Ramos (cell line): ENCODE measurements at regions not wholly inside any gene's neighbourhood (a gene's known extent, or its start where the extent isn't known, plus 50 kb on each side); places are given as distances from the start of the nearest gene placed in this dataset.
"Not testable (repeated sequence)": the region's sequence is repeated elsewhere in the genome, so short reads cannot be mapped to it uniquely, and the experiment has no call there.

ENCODE experiments used
- in situ Hi-C: fragments of 300-500 bp; cut with MboI; formaldehyde crosslinking; loops from one replicate; pipeline ENCODE4 v1.14.3; 2022; ENCODE audit warnings: low sequenced_read_pairs; ENCODE audit not compliant: unreplicated experiment

GRCh38 chr17:70493277-70493874 lies 324.0 kb downstream of the KCNJ2 start:
- in situ Hi-C loops: no loop called here

DNA sequence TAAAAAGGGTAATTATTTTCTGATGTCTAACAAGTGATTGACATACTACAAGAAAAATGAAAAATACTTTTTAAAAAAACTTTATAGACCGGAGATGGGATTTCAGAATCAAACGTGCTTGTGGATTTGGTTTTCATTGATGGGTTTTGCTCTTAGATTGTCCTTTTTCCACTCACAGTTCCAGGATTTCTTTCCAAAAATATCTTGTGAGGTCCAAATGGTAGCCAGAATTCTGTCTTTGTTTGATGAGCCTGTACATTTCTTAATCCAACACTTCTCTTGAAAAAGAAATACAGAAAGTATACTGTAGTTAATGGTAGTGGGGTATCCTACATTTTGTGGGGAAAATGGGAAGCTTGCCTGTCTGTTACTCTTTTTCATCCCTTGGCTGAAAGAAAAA lies 329.3 kb downstream of the KCNJ2 start:
- in situ Hi-C loops: no loop called here

- in situ Hi-C loops: no loop called here
Measured at GRCh38 chr17:70499067-70499786, 329.9 kb downstream of the KCNJ2 start.

DNA sequence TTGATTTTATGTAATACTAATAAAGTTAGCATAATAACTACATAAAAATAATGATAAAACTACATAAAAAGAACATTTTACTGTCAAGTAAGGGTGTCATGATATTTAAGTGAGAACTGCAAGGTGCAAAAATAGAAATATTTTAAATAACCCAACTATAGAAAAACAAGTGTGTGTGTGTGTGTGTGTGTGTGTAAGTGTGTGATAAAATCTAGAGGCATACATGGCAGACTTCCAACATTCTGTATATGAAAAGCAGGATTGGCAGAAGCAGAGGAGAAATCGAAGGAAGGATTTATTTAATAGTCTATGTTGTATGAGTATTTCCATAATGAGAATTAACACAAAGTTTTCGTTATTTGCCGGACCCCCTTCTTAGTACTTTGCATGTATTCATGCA lies 334.1 kb downstream of the KCNJ2 start:
- in situ Hi-C loops: no loop called here

GRCh38 chr17:70510288-70510687 lies 341.0 kb downstream of the KCNJ2 start:
- in situ Hi-C loops: no loop called here

DNA sequence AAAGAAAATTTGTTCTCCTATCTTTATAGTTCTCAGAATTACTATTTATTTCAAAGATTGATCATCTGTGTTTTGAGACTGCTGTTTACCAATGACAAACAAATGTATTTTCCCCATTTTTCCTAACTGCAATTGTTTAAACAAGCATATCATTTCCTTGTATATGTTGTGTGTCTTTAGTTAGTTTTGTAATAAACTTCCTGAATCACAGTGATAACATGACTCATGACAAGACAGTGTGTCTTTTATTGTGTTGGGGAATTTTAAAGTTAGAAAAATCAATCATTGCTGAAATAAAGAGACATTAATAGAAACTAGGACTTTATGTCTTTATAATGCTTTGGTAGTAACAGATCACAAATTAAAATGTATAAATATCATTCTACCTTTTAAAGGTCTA lies 348.5 kb downstream of the KCNJ2 start:
- in situ Hi-C loops: no loop called here

DNA sequence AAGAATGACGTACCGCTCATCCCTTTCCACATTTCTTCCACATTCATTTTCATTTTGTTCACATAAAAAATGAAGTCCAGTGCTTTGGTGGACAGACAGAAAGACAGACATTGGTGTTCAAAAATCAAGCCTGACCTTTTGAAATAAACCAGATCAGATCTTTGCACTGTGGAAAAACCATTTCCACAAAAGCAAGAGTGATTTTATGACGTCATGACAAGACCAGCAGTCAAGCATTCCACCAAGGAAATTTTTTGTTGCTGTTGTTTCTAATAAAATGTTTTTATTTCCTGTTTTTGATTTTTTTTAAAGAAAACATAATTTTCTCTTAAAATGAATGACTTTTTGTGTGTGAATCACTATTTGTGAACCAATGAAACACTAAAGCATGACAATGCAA lies 350.0 kb downstream of the KCNJ2 start:
- in situ Hi-C loops: no loop called here

GRCh38 chr17:70520447-70520846 lies 351.1 kb downstream of the KCNJ2 start:
- in situ Hi-C loops: no loop called here

DNA sequence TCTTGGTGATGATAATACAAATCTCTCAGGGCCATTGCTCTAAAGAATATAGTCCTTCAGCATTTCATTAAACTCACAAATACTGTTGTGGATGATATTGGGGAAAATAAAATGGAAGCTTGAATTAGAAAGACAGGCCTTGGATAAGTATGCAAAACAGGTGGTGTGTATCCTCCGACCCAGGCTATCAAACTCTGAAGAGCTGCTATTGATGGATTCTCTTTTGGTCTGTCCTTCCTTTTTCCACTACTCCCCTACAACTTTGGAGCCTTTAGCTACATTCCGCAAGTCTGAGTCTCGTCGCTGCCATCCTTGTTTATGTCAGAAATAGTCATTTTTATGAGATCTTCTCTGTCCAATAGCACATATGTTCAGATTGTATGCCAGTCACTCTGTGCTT lies 351.6 kb downstream of the KCNJ2 start:
- in situ Hi-C loops: no loop called here

DNA sequence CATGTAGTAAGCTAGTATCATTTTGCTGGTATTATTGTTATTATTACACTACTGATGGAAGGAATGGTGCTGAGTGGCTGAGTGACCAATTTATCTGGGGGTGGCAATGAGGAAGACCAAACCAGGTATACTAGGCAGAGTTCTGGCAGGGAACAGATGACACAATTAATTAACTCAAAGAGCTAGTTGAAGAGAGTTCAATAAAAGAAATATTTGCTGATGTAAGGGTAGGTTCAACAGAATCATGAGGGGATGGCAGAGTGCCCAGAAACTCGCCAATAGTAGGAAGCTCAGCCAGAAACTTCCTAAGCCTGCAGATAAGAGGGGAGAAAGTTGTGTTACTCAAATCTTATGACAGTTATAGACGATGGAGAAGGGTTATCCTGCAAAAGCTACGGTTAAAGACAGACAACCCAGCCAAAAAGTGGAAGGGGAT lies 352.5 kb downstream of the KCNJ2 start:
- in situ Hi-C loops: no loop called here

DNA sequence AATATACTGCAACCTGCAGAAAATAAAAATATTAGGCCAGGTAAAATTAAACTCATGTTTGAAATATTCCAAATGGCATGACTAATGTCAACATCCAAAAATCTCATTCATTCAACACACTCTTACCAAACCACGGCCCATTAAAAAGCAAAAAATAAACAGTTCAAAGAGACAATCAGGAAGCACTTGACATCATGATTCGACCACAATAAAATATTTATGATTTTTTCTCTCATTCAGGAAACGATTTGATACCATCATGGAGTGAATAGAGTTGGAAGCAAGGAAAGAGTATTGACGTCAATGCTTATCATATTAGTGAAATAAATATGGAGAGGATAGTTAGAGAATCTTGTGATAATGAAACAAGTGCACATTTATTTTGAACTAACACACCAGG lies 354.1 kb downstream of the KCNJ2 start:
- in situ Hi-C loops: no loop called here

DNA sequence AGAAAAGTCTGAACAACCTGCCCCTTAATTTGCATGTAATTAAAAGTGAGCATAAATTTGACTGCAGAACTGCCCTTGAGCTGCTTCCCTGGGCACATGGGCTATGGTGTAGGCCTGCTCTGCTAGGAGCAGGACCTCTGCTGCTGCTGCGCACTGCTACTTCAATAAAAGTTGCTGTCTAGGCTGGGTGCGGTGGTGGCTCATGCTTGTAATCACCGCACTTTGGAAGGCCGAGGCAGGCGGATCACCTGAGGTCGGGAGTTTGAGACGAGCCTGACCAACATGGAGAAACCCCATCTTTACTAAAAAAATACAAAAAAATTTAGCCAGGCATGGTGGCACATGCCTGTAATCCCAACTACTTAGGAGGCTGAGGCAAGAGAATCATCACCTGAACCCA lies 355.7 kb downstream of the KCNJ2 start:
- in situ Hi-C loops: not testable (repeated sequence)

- in situ Hi-C loops: no loop called here
Measured at GRCh38 chr17:70525961-70526360, 356.6 kb downstream of the KCNJ2 start.

GRCh38 chr17:70527364-70527888 lies 358.1 kb downstream of the KCNJ2 start:
- in situ Hi-C loops: no loop called here

- in situ Hi-C loops: no loop called here
Measured at GRCh38 chr17:70533427-70533826, 364.1 kb downstream of the KCNJ2 start.

GRCh38 chr17:70535986-70536385 lies 366.7 kb downstream of the KCNJ2 start:
- in situ Hi-C loops: no loop called here

- in situ Hi-C loops: no loop called here
Measured at GRCh38 chr17:70539132-70539924, 370.0 kb downstream of the KCNJ2 start.

DNA sequence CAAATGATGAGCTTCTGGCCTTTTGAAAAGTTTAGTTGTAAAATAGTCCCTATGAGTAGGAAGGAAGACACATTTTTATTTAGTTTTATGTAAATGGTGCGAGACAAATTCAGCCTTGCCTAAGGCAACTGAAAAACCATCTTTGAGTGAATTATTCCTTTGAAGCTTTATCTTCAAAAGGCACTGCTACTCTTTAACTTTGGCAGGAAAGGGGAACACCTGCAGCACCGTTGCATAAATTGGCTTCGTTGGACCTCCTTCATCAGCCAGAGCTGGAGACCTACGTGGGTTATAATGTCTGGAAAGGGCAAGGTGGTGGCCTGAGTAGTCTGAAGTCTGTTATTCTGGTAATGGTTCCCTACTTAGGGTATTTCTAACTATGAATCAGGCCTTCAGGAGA lies 373.5 kb downstream of the KCNJ2 start:
- in situ Hi-C loops: no loop called here

DNA sequence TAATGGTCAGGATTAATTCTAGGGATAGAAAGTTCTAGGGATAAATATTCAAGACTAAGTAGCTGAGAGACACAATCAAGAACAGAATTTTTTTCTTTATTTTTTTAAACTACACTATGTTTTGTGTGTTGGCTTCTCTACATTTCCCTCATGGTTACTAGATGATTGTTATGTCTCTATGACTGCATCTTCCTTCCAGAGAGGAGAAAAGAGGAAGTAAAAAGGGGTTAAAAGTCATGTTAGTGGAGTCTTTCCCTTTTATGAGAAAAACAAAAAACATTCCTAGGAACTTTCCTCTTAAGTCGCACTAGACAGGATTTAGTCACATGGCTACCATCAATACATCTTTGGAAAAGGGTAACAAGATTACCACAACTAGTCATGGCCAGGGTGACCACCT lies 375.0 kb downstream of the KCNJ2 start:
- in situ Hi-C loops: no loop called here

DNA sequence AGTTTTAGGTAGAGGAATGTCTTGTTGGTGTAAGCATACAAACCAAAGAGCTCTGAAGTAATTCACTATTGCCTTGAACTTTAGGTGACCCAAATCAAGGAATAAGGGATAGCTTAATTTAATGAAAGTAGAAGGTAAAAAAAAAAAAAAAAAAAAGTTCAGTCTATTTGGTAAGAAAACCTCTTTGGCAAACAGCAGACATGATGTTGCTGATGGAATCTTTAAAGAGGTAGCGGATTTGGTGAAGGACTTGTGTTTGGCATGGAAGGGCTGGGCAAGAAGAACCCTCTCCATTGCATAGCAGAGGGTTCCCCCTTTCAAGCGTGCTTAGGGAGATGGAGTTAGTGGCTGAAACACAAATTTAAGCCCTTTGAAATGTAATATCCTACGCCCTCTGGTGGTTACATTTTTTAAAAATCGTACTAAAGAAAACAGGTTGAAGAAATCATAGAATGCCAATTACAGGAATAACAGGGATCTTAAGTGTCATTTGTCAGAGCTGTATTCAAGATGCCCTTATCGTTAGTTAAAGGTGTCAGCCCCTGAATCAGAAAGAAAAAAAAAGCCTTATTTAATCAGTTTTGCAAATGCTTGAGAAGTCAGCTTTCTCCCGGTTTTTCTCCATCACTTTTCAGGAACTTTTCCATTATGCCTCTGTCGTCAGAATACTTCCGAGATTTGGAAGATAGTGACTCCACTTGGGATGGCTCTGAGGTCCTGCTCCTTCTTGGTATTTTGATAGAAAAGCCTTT lies 383.1 kb downstream of the KCNJ2 start:
- in situ Hi-C loops: loop anchor here (25.0 kb wide), 1 partner anchor 1015 kb away; no protein-coding TSS in a partner anchor
